GM19452 (cell line): ENCODE measurements at regions not wholly inside any gene's neighbourhood (a gene's known extent, or its start where the extent isn't known, plus 50 kb on each side); places are given as distances from the start of the nearest gene placed in this dataset.
"Not testable (repeated sequence)": the region's sequence is repeated elsewhere in the genome, so short reads cannot be mapped to it uniquely, and the experiment has no call there.

Experiments
- ATAC-seq: cut with Tn5 transposase; IDR thresholded peaks from one replicate; pipeline ENCODE4 v1.9.1; 2021; ENCODE audit not compliant: unreplicated experiment

DNA sequence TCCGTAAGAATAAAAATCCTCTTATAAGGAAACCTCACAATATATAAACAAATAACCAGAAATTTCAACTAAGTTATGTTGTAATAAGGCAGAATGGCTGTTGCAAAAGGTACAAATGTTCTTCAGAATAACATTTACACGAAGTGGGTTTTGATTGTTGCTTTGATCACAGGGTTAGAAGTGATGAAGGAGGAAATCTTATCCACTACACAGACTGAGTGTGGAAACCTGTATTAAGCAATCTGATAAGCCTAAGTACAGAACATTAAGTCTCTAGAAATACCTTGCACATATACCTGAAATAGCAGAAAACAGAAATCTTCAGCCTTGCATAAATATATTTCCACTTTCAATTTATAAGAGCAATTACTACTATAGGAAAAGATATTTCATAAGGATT is 251.9 kb downstream of the ETV1 start:
- ATAC-seq: no peak

DNA sequence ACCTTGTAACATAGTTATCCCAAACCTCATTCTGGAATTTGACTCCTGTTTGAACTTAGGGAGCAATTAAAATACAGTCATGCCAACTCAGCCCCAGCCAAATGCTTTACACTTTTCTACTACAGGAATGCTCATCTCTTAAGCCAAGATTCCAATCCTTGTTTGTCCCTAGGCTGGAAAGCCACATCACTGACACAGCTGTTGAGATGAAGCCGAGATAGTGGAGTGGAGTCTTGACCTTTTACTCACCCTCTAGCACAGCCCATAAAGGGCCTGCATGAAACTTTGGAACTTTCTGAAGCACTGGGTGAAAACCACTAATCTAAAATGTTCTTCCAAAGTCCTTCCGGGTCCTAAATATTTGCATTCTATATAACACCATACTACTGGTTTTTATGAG is 247.3 kb downstream of the ETV1 start:
- no peak for ATAC-seq

DNA sequence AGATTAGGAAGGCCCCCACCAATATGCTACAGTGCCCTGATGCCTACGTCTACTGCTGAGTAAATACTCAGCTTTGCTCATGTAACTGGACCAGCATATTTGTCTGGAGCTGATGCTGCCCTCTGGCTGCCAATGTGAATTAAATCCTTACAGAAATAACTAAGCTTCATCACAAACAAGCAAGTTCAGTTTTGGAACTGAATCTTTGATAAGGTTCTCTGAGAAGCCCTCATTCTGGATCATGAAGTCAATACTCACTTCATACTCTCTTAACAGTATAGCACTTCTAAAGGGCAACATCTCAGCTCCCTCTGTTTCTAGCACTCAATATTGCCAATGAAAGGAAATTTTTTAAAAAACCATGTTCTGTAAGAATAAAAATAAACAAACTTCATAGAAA is 246.7 kb downstream of the ETV1 start:
- no peak for ATAC-seq

DNA sequence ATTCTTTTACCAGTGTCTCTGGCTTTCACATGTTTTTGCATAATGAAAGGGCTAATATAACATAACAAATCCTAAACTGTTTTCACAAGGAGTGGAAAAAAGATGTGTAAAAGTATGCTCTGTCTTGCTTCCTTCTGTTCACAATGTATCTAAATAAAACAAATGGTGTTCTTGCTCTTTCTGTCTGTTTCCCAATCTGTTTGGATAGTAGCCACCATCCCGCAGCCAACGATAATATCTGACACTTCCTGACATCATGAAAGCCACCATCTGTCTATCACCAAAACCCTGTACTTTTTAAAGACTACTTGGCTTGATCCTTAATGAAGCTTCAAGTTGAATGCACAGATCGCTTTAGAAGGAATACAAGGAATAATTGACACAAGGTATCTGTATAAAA is 246.2 kb downstream of the ETV1 start:
- no peak for ATAC-seq

DNA sequence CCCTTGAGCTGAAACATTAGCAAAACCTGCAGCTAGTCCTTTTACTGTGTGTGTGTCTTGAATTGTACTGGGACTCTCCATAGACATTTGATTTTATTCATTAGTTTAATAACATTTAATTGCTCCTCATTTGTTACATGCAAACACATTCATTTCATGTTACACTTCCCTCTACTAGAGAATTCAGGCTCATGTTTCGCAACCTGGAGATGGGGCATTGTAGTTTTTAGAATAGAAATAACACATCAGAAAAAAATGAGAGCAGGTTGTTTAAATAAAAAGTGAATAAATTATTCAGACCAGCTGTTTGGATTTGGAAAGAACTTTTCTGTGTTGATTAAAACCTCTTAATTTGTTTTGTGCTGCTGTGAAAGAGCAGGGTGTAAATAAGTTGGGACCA is 243.9 kb downstream of the ETV1 start:
- ATAC-seq: no peak

DNA sequence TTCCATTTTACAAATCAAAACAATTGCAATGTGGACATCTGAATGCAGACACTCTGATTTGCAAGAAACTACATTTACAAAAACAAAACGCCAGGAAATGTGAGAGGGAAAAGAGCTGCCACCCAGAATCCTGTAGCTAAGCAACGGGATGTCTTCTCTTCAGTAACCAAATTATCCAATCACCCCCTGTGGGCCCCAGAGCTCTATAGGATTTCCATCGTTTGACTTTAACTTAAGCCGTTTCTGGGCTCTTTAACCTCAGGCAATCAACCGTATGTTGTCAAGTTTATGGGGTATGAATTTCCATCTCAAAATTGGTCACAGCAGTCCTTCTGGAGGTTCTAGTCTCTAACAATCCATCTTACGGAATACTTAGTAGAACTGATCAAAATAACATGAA is 240.5 kb downstream of the ETV1 start:
- no peak for ATAC-seq

DNA sequence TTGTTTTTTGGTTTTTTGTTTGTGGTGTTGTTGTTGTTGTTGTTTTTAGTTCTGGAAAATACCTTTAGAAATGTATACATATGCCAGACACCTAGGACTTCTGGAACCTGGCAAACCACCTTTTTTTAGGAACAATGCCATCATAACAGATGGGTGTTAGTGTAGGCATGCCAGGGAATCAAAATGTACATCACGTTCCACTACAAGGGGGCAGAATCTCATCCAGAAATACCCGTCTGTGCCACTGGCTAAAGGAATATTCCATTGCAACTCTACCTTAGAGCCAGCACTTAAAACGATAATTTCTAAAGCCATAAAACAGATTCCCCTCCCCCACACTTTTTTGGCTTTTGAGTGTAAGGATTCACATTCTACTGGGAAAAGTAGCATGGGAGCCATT is 239.8 kb downstream of the ETV1 start:
- ATAC-seq: no peak

DNA sequence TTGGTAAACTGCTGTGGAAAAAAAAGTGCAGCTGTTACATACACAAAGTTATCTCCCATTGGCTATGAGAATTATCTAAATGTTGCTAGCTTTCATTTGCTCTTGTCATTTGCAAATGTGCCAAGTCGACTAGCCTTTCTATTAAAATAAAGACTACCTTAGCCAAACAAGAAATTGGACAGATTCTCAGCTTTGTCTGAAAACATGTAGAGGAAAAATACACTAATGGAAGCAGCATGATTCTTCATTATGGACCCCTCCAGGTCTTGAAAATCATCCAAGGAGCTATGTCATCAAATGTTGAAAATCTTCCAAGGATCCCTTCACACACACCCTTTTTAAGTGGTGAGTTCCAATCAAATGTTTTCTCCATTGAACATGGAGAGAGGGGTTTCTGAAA is 237.7 kb downstream of the ETV1 start:
- no peak for ATAC-seq

DNA sequence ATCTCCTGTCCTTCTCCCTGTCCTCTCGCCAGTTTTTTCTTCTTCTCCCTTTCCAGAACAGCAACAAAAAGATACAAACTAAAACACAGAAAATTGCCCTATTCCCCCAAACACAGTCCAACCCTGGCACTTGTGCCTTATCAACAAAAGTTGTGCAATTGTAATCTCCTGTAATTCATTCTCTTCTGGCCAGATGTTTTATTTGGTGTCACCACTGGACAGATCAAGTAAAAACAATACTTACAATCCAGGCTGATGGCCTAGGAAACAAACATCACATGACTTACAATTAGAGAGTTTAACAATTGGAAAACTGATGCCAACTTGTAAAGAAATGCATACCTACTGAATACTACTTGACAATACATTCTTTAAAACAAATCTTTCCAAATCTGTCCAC is 231.6 kb downstream of the ETV1 start:
- no peak for ATAC-seq

DNA sequence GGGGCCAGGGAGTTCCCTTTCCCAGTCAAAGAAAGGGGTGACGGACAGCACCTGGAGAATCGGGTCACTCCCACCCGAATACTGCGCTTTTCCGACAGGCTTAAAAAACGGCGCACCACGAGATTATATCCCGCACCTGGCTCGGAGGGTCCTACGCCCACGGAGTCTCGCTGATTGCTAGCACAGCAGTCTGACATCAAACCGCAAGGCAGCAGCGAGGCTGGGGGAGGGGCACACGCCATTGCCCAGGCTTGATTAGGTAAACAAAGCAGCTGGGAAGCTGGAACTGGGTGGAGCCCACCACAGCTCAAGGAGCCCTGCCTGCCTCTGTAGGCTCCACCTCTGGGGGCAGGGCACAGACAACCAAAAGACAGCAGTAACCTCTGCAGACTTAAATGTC is 223.6 kb downstream of the ETV1 start:
- ATAC-seq: not testable (repeated sequence)

DNA sequence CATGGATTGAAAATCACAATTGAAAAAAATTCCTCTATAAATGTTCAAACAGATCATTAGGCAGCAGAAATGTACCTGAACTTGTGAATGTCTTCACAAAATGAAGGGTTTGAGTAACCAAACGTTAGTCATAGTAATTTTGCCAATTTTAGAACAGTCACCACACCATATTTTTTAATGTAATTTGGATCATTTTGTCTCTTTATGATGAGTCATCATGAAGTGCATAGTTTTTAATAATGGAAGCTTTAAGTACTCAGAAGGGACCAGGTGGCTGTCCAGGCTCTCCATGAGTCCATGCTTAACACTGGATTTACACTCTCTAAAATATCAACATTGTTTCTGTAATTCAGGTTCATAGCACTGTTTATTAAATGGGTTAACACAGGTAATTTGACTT is 219.2 kb downstream of the ETV1 start:
- ATAC-seq: no peak

DNA sequence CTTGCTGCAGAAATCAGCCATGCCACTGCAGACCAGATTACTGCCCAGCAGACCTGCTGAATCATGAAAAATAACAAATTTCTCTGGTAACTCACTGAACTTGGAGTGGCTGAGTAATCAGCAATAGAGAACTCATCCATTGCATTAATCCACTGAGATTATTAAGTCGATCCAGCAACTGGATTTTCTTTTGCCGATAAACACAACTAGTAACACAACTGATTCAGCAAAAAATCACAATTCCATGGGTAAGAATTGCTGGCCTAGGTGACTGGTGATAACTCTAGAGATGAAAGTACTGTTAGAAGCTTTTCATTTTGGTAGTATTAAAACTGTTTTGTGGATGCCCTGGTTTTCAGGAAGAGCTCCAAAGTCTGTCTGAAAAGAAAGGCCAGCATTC is 214.5 kb downstream of the ETV1 start:
- no peak for ATAC-seq

DNA sequence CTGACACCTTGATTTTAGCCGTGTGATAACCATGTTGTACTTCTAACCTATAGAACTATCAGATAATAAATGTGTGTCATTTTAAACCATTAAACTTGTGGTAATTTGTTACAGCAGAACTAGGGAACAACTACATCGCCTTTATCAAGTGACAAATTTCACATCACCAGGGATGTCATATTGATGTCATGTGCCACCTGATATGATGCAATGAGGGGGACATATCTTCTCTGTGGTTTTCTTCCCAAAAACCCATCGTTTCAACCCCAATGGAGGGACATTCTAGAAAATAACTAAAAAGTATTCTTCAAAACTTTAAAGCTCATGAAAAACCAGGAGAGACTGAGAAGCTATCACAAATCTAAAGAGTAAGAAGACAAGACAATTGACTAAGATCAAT is 212.2 kb downstream of the ETV1 start:
- no peak for ATAC-seq

DNA sequence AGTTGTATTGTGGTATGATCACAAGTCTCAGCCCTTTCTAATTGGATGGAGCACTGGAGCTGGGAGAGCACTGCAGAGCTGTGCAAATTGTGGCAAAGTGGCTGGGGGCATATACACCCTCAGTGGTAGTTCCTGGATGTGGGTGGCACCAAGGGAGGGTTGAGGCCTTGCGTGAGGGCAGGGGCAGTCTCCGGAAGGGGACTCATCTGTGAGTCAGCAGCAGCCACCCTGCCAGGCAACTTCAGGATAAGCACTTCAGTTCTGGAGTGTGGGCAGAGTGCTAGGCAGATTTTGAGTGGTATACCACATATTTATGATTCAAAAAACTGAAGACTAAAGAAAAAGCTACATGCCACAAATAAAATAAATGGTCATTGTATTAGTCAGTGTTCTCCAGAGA is 210.5 kb downstream of the ETV1 start:
- no peak for ATAC-seq

DNA sequence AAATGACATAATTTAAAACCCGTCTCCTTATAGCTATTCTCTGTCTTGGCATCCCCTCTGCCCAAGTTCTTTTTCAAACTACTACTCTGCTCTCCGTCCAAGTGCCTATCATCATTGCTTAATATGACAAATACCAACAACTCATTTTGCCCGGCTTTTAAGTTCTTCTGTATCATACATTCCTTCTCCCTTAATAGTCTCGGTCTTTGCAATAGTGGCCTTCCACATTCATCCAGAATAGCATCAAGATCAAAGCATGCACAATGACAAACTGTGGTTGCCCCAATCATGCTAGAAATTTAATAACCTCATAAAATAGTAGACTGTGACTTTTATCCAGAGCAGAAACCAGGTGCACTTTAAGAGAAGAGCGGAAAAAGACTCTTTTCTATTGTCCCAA is 198.9 kb downstream of the ETV1 start:
- no peak for ATAC-seq

DNA sequence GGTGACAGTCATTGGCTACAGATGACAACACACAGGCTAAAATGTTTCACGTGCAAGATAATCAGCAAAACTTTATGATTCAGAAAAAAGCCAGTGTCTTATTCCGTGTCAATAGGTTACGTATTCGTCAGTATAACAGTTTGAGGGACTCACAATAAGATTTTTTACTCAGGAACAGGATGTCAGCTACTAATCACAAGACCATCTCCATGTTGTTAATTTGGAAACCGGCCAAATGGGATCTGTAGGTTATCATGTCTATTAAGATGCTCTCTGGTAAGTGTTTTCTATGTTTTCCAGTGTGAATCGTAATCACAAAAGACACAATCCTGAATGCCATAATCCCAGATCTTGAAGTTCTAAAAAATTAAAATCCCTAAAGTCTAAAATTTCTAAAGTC is 197.3 kb downstream of the ETV1 start:
- no peak for ATAC-seq

DNA sequence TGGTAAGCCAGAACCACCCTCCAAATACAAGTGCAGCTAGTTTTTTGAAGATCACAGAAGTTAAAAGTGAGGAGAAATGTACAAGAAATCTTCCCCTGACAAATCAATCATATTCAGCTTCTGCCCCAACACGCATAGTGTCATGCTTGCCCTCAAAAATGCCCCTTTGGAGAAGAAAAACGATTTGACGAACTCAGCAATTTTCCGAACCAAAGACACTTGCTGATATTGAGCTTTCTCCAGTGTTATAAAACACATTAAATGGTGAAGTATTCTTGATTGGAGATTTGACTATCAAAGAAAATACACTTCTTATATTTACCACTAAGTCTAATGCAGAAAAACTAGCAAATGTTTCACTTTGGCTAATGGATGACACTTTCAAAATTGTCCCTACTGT is 195.5 kb downstream of the ETV1 start:
- ATAC-seq: no peak

DNA sequence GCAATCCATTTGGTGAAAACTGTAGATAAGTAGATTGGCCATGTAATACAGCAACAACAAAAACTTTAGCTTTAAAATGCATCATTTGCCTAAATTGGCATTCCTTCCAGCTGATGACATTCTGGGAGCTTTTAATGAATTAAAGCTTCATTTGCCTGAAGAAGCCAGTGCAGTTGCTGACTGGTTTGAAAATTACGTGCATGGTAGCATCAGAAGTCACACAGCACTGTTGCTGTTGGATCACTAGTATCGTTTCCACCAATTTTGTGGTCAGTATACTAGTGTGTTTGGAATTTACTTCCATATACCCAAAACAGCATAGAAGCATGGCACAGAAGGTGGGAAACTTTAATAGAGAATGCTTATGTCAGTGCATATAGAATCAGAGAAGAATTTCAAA is 194.9 kb downstream of the ETV1 start:
- no peak for ATAC-seq

DNA sequence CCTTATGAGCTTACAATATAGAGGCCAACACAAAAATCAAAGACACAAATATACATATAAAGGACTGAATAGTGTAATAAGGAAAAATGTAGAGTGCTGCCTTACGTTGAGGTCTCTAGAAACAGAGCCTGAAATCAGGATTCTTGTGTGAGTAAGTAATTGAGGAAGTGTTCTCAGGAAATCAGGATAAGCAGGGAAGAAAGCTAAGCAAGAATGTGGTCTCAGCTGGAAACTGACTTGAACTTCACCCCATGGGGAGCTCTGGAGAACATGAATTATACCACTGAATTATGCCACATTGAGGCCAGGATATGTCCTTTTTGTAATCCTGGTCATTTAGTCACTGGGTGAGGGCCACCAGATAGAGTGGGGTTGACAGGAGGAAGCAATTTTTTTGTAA is 191.9 kb downstream of the ETV1 start:
- ATAC-seq: no peak

DNA sequence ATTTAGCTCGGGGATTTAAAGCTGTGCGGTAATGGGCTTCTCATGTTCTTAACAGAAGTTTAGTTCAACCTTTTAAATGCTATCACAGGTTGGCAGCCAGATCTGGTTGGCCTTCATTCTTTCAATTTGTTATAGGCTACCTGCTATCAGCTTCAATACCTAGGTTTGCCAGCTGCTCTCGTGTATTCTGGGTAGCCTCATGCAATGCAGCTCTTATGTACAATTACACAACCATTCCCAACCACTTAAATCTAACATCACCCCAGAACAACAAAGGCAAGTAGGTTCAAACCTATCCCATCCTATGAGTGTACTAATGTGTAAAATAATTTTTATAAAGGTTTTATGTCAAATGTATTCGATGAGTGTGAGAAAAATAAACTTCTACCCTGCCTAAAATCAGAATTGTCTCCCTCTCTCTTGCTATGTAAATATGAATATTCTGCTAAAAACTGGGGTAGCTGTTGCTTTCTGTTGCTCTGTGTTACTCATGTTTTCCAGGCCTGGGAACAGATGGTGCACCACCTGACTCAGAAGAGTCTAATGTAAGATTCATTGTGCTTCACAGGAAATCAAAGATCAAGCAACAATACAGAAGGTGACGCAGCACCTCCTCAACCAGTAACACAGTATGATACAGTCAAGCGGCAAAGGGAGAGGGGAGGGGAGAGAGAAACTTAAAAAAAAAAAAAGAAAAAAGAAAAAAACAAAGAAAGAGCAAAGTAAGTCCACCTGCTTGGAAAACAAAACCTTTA is 188.6 kb downstream of the ETV1 start:
- no peak for ATAC-seq

DNA sequence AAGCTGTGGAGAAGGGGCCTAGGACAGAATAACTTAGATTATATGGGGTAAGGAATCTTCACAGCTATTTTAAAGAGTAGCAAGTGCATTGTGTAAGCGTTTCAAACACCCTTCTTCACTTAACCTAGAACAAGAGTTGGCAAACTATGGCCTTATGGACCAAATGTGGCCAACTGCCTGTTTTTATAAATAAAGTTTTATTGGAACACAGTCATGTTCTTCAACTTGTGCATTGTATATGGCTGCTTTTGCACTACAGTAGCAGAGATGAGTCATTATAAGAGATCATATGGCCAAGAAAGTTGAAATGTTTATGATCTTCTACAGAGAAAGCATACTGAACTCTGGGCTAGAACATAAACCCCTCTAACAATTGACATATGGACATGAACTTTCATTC is 187.8 kb downstream of the ETV1 start:
- ATAC-seq: no peak

DNA sequence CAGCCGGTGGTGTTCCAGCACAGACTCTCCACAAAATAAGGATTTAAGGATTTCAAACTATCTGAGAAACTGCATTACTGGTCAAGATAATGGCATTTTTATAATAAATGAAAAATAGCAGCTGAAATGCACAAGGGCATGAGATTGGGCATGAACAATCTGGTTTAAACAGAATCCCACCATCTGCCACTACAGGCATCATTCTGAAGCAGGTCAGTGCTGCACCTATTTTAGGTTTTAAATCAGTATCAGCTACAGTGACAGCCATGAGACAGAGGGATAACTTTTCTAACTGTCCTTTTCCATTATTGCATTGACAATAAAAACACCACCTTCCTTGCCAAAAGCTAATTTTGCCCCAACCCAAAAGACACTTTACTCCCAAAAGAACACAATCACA is 186.8 kb downstream of the ETV1 start:
- ATAC-seq: no peak

DNA sequence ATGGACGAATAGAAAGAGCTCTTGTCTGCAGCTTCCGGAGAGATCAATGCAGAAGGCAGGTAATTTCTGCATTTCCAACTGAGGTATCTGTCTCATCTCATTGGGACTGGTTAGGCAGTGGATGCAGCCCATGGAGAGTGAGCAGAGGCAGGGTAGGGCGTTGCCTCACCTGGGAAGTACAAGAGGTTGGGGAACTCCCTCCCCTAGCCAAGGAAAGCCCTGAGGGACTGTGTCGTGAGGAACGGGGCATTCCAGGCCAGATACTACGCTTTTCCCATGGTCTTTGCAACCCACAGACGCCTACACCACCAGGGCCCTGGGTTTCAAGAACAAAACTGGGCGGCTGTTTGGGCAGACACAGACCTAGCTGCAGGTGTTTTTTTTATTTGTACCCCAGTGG is 186.3 kb downstream of the ETV1 start:
- no peak for ATAC-seq
